Ectodermal cell (in vitro differentiated cells): ENCODE measurements at regions not wholly inside any gene's neighbourhood (a gene's known extent, or its start where the extent isn't known, plus 50 kb on each side); places are given as distances from the start of the nearest gene placed in this dataset.

Experiments
- H3K27ac ChIP-seq: 2 replicates; pipeline ENCODE4 v1.7.0; 2013; ENCODE audit warnings: mild to moderate bottlenecking, low read depth, low read length; ENCODE audit not compliant: insufficient read depth, poor library complexity, severe bottlenecking
- H3K27me3 ChIP-seq: 2 replicates; pipeline ENCODE4 v1.7.0; 2013; ENCODE audit warnings: mild to moderate bottlenecking, low read length; ENCODE audit not compliant: insufficient read depth, control insufficient read depth, poor library complexity, severe bottlenecking
- H3K36me3 ChIP-seq: one replicate; pipeline ENCODE4 v1.7.0; 2013; ENCODE audit warnings: low read length; ENCODE audit not compliant: control insufficient read depth, insufficient read depth
- H3K4me1 ChIP-seq: one replicate; pipeline ENCODE4 v1.7.0; 2013; ENCODE audit warnings: low read length; ENCODE audit not compliant: control insufficient read depth, insufficient read depth
- H3K4me3 ChIP-seq: 2 replicates; pipeline ENCODE4 v1.7.0; 2013; ENCODE audit warnings: low read depth, low read length, control low read depth; ENCODE audit not compliant: insufficient read depth
- H3K9me3 ChIP-seq: 2 replicates; pipeline ENCODE4 v1.7.0; 2013; ENCODE audit warnings: mild to moderate bottlenecking, low read length, moderate library complexity; ENCODE audit not compliant: control insufficient read depth
- WGBS, 2 experiments: methylation state at CpG; one replicate each; pipeline ENCODE4 v1.1.7; 2013; ENCODE audit warnings: missing lambda C conversion rate in 2 of 2; 5-methylcytosine and 5-hydroxymethylcytosine counted together

DNA sequence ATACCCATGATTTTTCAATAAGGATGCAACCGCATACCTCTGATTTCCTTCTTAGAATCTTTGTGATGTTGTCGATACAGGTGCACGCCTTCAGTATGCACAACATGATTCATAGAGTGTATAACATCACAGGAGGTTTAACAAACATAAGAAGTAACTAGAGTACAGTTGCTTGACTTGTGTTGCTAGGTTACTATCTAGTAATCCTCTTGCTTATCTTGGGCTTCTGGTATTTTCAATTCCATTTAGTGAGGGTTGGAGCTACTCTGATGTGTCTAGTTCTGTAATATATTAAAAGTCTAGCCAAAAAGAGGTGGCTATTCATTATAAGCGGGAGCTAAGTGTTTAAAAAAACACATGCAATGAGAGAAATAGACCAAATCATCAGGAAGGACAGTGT lies 85.5 kb upstream of the TENT5A start:
- Histone ChIP-seq H3K4me1 (no peaks in the 10 kb centered on the region), H3K27me3 (no peaks in the 10 kb centered on the region), H3K36me3 (no peaks in the 10 kb centered on the region), H3K4me3 (no peak overlapping the region), H3K27ac (no peak overlapping the region), H3K9me3 (no peaks in the 10 kb centered on the region)
- 97% methylated on average over 3 to 4 of the region's 4 CpGs for WGBS, 2 experiments

GRCh38 chr6:81834141-81834681 lies 81.7 kb upstream of the TENT5A start:
- Histone ChIP-seq H3K9me3 (no peaks in the 10 kb centered on the region), H3K4me3 (no peak overlapping the region), H3K27ac (no peak overlapping the region), H3K27me3 (no peaks in the 10 kb centered on the region), H3K36me3 (no peaks in the 10 kb centered on the region), H3K4me1 (no peaks in the 10 kb centered on the region)
- 92 to 96% methylated on average over 5 of the region's 5 CpGs for WGBS, 2 experiments

GRCh38 chr6:81832304-81832703 lies 79.8 kb upstream of the TENT5A start:
- no peaks in the 10 kb centered on the region for H3K27me3 ChIP-seq
- no peak overlapping the region for H3K27ac ChIP-seq
- no peak overlapping the region for H3K4me3 ChIP-seq
- no peaks in the 10 kb centered on the region for H3K4me1 ChIP-seq
- H3K36me3 ChIP-seq, result no peaks in the 10 kb centered on the region
- no peaks in the 10 kb centered on the region for H3K9me3 ChIP-seq
- 96 to 100% methylated on average over 2 to 3 of the region's 4 CpGs for WGBS, 2 experiments

GRCh38 chr6:81831274-81831673 lies 78.8 kb upstream of the TENT5A start:
- H3K27ac ChIP-seq, result no peak overlapping the region
- no peaks in the 10 kb centered on the region for H3K4me1 ChIP-seq
- H3K27me3 ChIP-seq, result no peaks in the 10 kb centered on the region
- H3K4me3 ChIP-seq, result no peak overlapping the region
- 80 to 82% methylated on average over 5 of the region's 5 CpGs for WGBS, 2 experiments
- no peaks in the 10 kb centered on the region for H3K9me3 ChIP-seq
- no peaks in the 10 kb centered on the region for H3K36me3 ChIP-seq

DNA sequence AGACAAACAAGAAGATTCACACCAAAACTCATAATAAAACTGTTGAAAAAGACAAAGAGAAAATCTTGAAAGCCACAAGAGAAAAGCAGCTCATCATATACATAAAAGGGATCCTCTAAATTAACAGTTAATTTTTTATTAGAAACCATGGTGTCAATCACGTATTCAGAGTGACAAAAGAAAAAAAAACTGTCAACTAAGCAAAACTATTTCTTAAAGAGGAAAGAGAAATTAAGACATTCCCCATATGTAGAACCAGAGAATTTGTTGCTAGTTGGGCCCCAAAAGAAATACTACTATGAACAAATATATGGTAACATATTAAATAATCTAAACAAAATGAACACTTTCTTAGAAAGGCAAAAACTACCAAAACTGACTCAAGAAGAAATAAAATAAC lies 74.3 kb upstream of the TENT5A start:
- Histone ChIP-seq H3K9me3 (no peaks in the 10 kb centered on the region), H3K36me3 (no peaks in the 10 kb centered on the region), H3K27ac (no peak overlapping the region), H3K27me3 (no peaks in the 10 kb centered on the region), H3K4me3 (no peak overlapping the region), H3K4me1 (no peaks in the 10 kb centered on the region)
- WGBS, 2 experiments, result 0% methylated on average over 1 of the region's 1 CpG; no CpG with 5 or more reads in 1 of the 2 experiments

DNA sequence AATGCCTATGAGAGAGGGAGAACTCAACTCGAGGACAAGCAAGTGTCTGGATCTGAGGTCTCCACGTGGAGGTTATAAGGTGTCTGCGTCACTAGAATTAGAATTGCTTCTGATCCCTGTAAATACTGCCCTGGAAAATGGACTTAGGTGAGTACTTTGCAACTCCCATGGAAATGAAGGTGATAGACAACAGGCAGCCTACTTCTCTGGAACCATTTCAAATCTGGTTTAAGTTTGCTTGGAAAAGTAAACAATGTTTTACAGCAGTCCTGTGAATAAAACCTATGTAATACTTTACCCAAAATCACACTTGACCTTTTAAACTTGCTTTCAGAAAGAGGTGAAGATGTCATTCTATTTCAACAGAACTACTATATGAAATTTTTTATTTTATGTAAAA lies 70.1 kb upstream of the TENT5A start:
- Histone ChIP-seq H3K9me3 (no peaks in the 10 kb centered on the region), H3K27me3 (no peaks in the 10 kb centered on the region), H3K4me1 (no peaks in the 10 kb centered on the region), H3K27ac (no peak overlapping the region), H3K36me3 (no peaks in the 10 kb centered on the region), H3K4me3 (no peak overlapping the region)
- 90 to 92% methylated on average over 3 of the region's 3 CpGs for WGBS, 2 experiments

GRCh38 chr6:81821449-81821848 lies 69.0 kb upstream of the TENT5A start:
- Histone ChIP-seq H3K9me3 (no peaks in the 10 kb centered on the region), H3K27me3 (no peaks in the 10 kb centered on the region), H3K4me1 (no peaks in the 10 kb centered on the region), H3K27ac (no peak overlapping the region), H3K36me3 (no peaks in the 10 kb centered on the region), H3K4me3 (no peak overlapping the region)

GRCh38 chr6:81820980-81821379 lies 68.5 kb upstream of the TENT5A start:
- H3K36me3 ChIP-seq, result no peaks in the 10 kb centered on the region
- H3K9me3 ChIP-seq, result no peaks in the 10 kb centered on the region
- H3K4me3 ChIP-seq, result no peak overlapping the region
- no peak overlapping the region for H3K27ac ChIP-seq
- 72 to 100% methylated on average over 1 of the region's 1 CpG for WGBS, 2 experiments
- H3K4me1 ChIP-seq, result no peaks in the 10 kb centered on the region
- H3K27me3 ChIP-seq, result no peaks in the 10 kb centered on the region

GRCh38 chr6:81820422-81820821 lies 67.9 kb upstream of the TENT5A start:
- H3K36me3 ChIP-seq, result no peaks in the 10 kb centered on the region
- H3K27me3 ChIP-seq, result no peaks in the 10 kb centered on the region
- no peaks in the 10 kb centered on the region for H3K4me1 ChIP-seq
- 88 to 94% methylated on average over 2 of the region's 2 CpGs for WGBS, 2 experiments
- no peak overlapping the region for H3K27ac ChIP-seq
- no peaks in the 10 kb centered on the region for H3K9me3 ChIP-seq
- no peak overlapping the region for H3K4me3 ChIP-seq

GRCh38 chr6:81819767-81820166 lies 67.3 kb upstream of the TENT5A start:
- WGBS, 2 experiments, result 83 to 96% methylated on average over 6 of the region's 6 CpGs
- Histone ChIP-seq H3K27me3 (no peaks in the 10 kb centered on the region), H3K27ac (no peak overlapping the region), H3K4me1 (no peaks in the 10 kb centered on the region), H3K9me3 (no peaks in the 10 kb centered on the region), H3K36me3 (no peaks in the 10 kb centered on the region), H3K4me3 (no peak overlapping the region)

DNA sequence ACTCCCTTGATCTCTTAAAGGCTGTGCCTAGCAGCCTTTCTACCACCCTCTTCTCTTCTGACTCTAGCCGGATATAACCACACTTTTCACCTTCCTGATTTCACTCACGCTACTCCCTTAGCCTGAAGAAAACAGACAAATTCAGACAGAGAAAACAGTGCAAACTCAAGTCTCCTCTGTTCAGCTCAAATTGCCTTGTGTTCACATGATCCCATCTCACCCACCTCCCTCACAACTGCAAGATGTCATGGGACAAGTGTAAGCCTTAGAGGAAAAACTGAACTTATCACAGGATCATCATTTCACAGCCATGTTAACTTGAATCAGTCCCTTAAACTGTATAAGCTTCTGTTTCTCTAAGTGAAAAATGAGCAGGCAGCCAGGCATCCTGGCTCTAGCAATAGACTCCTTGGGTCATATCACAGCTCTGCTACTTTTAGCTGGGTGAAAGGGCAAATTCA lies 66.5 kb upstream of the TENT5A start:
- H3K9me3 ChIP-seq, result no peaks in the 10 kb centered on the region
- H3K27ac ChIP-seq, result no peak overlapping the region
- no peaks in the 10 kb centered on the region for H3K4me1 ChIP-seq
- no peaks in the 10 kb centered on the region for H3K36me3 ChIP-seq
- 85 to 95% methylated on average over 2 of the region's 2 CpGs for WGBS, 2 experiments
- H3K4me3 ChIP-seq, result no peak overlapping the region
- no peaks in the 10 kb centered on the region for H3K27me3 ChIP-seq
